ENCODE measurements at regions not wholly inside any gene's neighbourhood (a gene's known extent, or its start where the extent isn't known, plus 50 kb on each side); places are given as distances from the start of the nearest gene placed in this dataset.
"Not testable (repeated sequence)": the region's sequence is repeated elsewhere in the genome, so short reads cannot be mapped to it uniquely, and the experiment has no call there.

- FAIRE-seq: no peak
Measured at GRCh38 chr13:81888855-81889254, 1547.9 kb upstream of the SPRY2 start.

- no peak for FAIRE-seq
Measured at GRCh38 chr13:81874681-81875661, 1534.0 kb upstream of the SPRY2 start.

GRCh38 chr13:81874253-81874652 lies 1533.3 kb upstream of the SPRY2 start:
- FAIRE-seq: no peak

GRCh38 chr13:81872581-81872980 lies 1531.7 kb upstream of the SPRY2 start:
- FAIRE-seq: no peak

- not testable (repeated sequence) for FAIRE-seq
Measured at GRCh38 chr13:81871751-81872325, 1530.9 kb upstream of the SPRY2 start.

GRCh38 chr13:81848291-81848690 lies 1507.4 kb upstream of the SPRY2 start:
- no peak for FAIRE-seq

- no peak for FAIRE-seq
Measured at GRCh38 chr13:81846771-81847170, 1505.8 kb upstream of the SPRY2 start.

- FAIRE-seq: no peak
Measured at GRCh38 chr13:81821259-81821658, 1480.3 kb upstream of the SPRY2 start.

GRCh38 chr13:81800433-81800832 lies 1459.5 kb upstream of the SPRY2 start:
- no peak for FAIRE-seq

- no peak for FAIRE-seq
Measured at GRCh38 chr13:81795710-81796109, 1454.8 kb upstream of the SPRY2 start.

GRCh38 chr13:81791641-81792040 lies 1450.7 kb upstream of the SPRY2 start:
- FAIRE-seq: no peak

GRCh38 chr13:81781471-81781870 lies 1440.5 kb upstream of the SPRY2 start:
- FAIRE-seq: no peak

GRCh38 chr13:81779876-81780275 lies 1439.0 kb upstream of the SPRY2 start:
- FAIRE-seq: no peak

- no peak for FAIRE-seq
Measured at GRCh38 chr13:81778350-81778749, 1437.4 kb upstream of the SPRY2 start.

- FAIRE-seq: no peak
Measured at GRCh38 chr13:81773263-81773662, 1432.3 kb upstream of the SPRY2 start.

GRCh38 chr13:81771951-81772350 lies 1431.0 kb upstream of the SPRY2 start:
- no peak for FAIRE-seq

- no peak for FAIRE-seq
Measured at GRCh38 chr13:81770868-81771505, 1430.1 kb upstream of the SPRY2 start.

- no peak for FAIRE-seq
Measured at GRCh38 chr13:81762449-81762848, 1421.5 kb upstream of the SPRY2 start.

- no peak for FAIRE-seq
Measured at GRCh38 chr13:81760316-81760715, 1419.4 kb upstream of the SPRY2 start.

- FAIRE-seq: no peak
Measured at GRCh38 chr13:81757348-81757970, 1416.5 kb upstream of the SPRY2 start.

- FAIRE-seq: no peak
Measured at GRCh38 chr13:81745391-81745790, 1404.5 kb upstream of the SPRY2 start.

- no peak for FAIRE-seq
Measured at GRCh38 chr13:81738364-81738763, 1397.4 kb upstream of the SPRY2 start.

- no peak for FAIRE-seq
Measured at GRCh38 chr13:81726037-81726726, 1385.3 kb upstream of the SPRY2 start.

Data from islet of Langerhans (tissue), 1 donor.